HS-27A (cell line): ENCODE measurements at regions not wholly inside any gene's neighbourhood (a gene's known extent, or its start where the extent isn't known, plus 50 kb on each side); places are given as distances from the start of the nearest gene placed in this dataset.

Experiments used
- DNase-seq: peaks from one replicate; pipeline ENCODE4 v3.0.0-alpha.2; 2012; ENCODE audit warnings: low read depth, missing footprints

GRCh38 chr2:21281791-21282514, 158.2 kb downstream of the TDRD15 start:
- DNase-seq = no peak

DNA sequence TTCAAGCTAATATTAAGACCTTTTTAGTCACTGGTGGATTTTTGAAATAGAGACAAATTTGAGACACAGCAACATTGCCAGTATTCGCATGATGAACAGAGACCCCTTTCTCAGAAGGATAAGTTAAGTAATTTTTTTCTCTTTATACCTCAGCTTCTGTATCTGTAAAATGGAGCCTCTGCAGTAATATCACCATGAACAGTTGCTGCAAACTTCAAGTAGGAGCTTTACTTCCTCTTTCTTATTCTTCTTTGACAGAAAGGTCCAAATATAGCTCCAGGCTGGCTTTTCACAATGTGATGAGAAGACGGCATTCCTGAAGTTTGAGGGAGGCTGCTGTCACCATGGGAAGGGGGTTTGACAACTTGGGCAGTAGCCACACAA, 158.7 kb downstream of the TDRD15 start:
- DNase-seq = no peak

DNA sequence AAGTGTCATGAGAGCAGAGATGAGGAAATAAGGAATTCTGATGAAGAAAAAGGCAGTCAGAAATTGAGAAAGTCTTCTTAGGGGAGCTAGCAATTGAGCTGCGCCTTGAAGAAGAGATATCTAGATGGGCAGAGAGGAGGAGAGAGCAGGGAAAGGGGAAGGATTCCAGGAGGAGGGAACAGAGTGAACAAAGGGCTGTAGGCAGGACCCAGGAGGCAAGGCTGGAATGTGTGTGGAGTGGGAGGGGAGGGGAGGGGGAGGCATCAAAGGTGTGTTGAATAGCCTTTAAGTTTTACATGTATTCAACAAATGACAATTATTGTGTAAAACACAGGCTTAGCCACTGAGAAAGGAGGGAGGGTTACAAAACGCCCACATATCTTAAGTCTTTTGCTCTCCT, 164.5 kb downstream of the TDRD15 start:
- no peak for DNase-seq

- no peak for DNase-seq
These were observed 165.2 kb downstream of the TDRD15 start for GRCh38 chr2:21288739-21289520.

DNA sequence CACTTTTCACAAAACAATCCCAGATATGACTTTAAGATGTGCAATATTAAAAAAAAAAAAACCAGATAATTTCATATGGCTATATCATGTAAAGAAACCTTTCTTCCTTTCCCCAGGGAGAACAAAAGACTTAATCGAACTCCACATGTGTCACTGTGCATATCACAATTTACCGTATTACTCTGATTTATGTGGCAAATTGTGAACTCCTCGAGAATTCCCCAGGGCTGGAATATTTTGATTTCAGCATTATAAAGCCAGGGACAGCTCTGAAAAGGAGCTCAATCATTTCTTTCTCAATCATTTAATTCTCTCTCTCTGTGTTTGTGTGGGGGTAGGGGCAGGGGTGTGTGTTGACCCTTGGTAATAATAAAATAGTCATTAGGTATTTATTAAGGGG, 165.8 kb downstream of the TDRD15 start:
- DNase-seq = no peak

- DNase-seq = no peak
These were observed 166.2 kb downstream of the TDRD15 start for GRCh38 chr2:21289989-21290388.

GRCh38 chr2:21291426-21291825, 167.7 kb downstream of the TDRD15 start:
- DNase-seq = no peak

DNA sequence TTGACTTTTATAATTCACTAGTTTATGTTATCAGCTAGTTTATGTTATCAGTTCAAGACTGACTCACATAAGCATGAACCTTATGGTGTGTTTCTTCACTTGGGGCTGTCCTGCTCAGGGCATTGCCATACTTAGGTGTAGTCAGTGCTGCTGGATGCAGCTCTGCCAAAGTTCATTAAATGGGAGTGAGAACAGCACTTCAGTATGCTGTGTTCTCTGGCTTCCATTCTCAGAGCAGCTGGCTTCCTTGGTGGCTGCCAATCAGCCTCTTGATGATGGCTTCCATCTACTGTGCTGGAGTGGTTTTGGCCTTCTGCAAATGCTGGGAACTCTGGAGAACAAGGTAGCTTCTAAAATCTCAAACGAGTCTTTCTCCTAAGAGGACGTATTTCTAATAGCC, 170.7 kb downstream of the TDRD15 start:
- no peak for DNase-seq

DNA sequence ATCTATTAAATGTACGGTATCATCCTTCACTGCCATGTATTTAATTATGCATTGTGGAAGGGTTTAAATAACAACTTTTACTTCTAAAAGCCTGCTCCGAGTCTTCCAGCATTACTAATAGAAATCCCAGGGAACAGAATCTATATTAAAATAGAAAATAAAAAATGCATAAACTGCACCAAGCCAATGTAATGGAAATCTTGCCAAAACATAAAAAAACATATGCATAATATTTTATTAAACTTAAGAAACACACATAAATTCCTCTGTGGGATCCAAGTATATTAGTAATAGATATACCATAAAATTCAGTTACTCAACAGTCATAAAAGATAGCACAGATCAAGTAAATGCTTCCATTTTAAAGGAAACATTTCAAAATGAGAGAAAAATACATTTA, 175.6 kb downstream of the TDRD15 start:
- DNase-seq = no peak

DNA sequence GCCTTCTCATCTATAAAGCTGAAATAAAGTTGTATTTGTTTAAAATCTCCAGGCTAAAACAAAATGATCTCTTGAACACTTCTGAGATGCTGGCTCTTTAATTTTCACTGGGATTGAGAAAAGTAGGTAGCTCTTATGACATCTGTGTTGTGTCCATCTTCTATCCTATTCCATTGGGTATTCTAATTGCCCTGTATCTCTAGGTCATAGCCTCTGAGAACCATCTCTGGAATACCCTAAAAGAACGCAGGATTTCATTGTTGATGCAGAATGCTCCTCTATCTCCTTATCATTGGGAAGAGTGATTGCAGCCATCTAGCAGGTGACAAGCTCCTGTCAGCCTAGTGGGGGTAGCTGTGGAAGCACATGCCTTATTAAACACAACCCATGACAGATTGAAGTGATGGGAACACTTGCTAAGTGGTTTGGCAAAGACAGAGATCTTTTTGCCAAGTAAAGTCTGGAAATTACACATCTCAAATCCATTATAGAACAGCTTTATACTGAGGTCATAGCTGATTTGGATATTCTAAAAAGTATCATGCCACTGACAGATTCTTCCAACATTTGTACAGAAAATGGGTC, 178.2 kb downstream of the TDRD15 start:
- DNase-seq = no peak

- no peak for DNase-seq
These were observed 180.1 kb downstream of the TDRD15 start for GRCh38 chr2:21303876-21304275.

- DNase-seq = no peak
These were observed 181.8 kb downstream of the TDRD15 start for GRCh38 chr2:21305581-21305980.

GRCh38 chr2:21306235-21306634, 182.5 kb downstream of the TDRD15 start:
- no peak for DNase-seq

DNA sequence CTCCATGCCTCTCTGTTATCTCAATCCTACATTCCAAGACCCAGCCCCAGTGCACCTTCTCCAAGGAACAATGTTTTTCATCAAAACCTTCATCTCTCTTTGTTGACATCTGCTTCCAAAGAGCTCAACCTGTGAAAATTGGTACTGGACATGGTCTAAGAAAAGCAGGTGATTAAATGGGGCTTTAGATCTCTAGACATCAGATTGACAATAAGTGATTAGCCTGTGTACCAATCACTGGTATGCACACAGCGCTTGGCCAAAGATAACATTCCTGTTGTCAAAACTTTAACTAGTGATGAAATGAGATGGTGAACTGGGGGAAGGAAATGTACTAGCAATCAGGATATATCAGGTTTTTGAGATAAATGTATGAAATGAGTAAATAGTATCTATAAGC, 183.3 kb downstream of the TDRD15 start:
- no peak for DNase-seq

DNA sequence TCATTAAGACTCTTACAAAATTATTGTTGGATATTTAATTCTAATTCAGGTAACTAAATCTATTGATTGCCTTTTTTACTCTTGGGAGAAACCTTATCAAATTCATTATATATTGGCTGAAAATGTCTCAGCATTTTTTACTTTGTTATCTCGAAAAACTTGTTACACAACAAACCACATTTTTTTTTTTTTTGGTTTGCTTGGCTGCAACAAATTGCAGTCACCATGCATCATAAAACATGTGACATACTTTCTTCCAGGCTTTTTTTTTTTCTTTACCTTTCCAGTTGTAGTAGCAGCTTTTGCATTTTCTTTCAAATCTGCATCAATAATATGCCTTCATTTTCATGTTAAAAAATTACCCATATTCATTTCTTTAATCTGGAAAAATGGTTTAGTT, 186.7 kb downstream of the TDRD15 start:
- DNase-seq = no peak

- no peak for DNase-seq
These were observed 190.6 kb downstream of the TDRD15 start for GRCh38 chr2:21314322-21314835.

DNA sequence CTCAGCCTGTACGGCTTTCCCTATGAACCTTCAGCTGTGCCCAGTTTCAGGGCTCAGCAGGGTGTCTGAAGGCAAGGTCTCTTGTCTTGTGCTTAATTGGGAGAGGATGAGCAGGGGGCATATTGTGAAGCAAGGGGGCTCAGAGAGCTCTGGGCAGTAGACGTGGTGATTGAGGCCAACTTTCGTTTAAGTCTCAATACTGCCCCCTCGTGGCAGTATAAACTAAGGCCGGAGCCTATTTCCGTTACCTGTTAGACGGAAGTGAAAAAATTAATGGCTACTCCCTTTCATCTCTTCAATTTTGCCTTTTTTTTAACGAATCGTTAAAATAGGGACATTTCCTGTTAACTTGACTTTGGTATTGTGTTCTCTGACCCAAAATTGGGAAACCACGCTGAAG, 193.4 kb downstream of the TDRD15 start:
- DNase-seq = no peak

DNA sequence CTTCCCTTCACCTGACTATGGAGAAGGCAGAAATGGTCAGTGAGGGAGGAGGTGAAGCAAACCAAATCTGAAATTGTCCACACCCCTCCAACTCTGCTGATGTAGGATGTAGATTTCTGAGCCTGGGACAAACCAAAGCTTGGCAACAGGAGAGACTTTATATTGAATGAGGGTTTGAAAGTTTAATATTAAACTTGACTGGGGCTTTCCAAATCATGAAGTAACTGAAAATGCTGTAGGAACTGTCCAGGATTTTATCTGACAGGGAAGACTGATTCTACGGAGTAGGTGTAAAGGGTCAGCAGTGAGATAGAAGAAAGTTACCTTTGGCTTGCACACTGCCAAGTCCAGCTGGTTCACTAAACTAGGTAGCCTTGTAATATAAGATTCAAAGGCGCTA, 194.5 kb downstream of the TDRD15 start:
- no peak for DNase-seq

- no peak for DNase-seq
These were observed 202.4 kb downstream of the TDRD15 start for GRCh38 chr2:21326152-21326551.

GRCh38 chr2:21328177-21328576, 204.4 kb downstream of the TDRD15 start:
- DNase-seq = no peak

- no peak for DNase-seq
These were observed 207.1 kb downstream of the TDRD15 start for GRCh38 chr2:21330786-21331391.

GRCh38 chr2:21331625-21332370, 208.0 kb downstream of the TDRD15 start:
- DNase-seq = no peak
